OCI-LY7 (cell line): ENCODE measurements at regions not wholly inside any gene's neighbourhood (a gene's known extent, or its start where the extent isn't known, plus 50 kb on each side); places are given as distances from the start of the nearest gene placed in this dataset.

ENCODE experiments used
- BruUV-seq: library from RNA; stranded (reverse); fragments of 400-500 nt; replicated peaks from 2 replicates; lab custom pipeline; 2021; lab: Mats Ljungman, UMichigan
- CTCF ChIA-PET: fragments of 300-600 bp; sonication (Branson Sonifier 250); formaldehyde crosslinking; loops from one replicate; lab custom pipeline; 2022; ENCODE audit warnings: antibody characterized with exemption; ENCODE audit not compliant: unreplicated experiment; lab: Charles Lee
- POLR2A ChIA-PET: fragments of 300-600 bp; sonication (Branson Sonifier 250); formaldehyde crosslinking; loops from one replicate; lab custom pipeline; 2022; ENCODE audit warnings: antibody characterized with exemption; lab: Charles Lee
- DNase-seq: peaks from one replicate; pipeline ENCODE4 v3.0.0-alpha.2; 2015; ENCODE audit warnings: low spot score
- H2AFZ ChIP-seq: fragments of 200-600 bp; sonication (generic), shearing (Covaris generic); 2 replicates; pipeline ENCODE4 v1.6.1; 2014; ENCODE audit warnings: mild to moderate bottlenecking, antibody characterized with exemption, low read length, moderate library complexity
- H3K27ac ChIP-seq: fragments of 200-600 bp; sonication (generic); 2 replicates; pipeline ENCODE4 v1.5.1; 2014; ENCODE audit warnings: mixed run types, low read depth, mild to moderate bottlenecking, moderate library complexity, low read length, inconsistent platforms; ENCODE audit not compliant: poor library complexity, severe bottlenecking
- H3K36me3 ChIP-seq: fragments of 200-600 bp; sonication (generic); 2 replicates; pipeline ENCODE4 v1.6.1; 2014; ENCODE audit warnings: mild to moderate bottlenecking, antibody characterized with exemption, low read length, moderate library complexity, mixed read lengths; ENCODE audit not compliant: insufficient read depth
- H3K4me1 ChIP-seq: fragments of 200-600 bp; sonication (generic); 2 replicates; pipeline ENCODE4 v1.5.1; 2014; ENCODE audit warnings: mild to moderate bottlenecking, low read length; ENCODE audit not compliant: insufficient read depth, poor library complexity, severe bottlenecking
- H3K4me2 ChIP-seq: fragments of 200-600 bp; sonication (generic); 2 replicates; pipeline ENCODE4 v1.6.1; 2014; ENCODE audit warnings: mild to moderate bottlenecking, low read length
- H3K4me3 ChIP-seq: fragments of 200-600 bp; sonication (generic); 2 replicates; pipeline ENCODE4 v1.5.1; 2014; ENCODE audit warnings: mild to moderate bottlenecking, low read depth, low read length; ENCODE audit not compliant: poor library complexity, severe bottlenecking
- H3K79me2 ChIP-seq: fragments of 200-600 bp; sonication (generic); 2 replicates; pipeline ENCODE4 v1.6.1; 2016; ENCODE audit warnings: low read depth, mild to moderate bottlenecking, low read length, moderate library complexity, mixed read lengths; ENCODE audit not compliant: insufficient read depth
- H3K9me2 ChIP-seq: fragments of 200-600 bp; sonication (generic); 2 replicates; pipeline ENCODE4 v1.6.1; 2016; ENCODE audit warnings: mild to moderate bottlenecking, low read length, mixed read lengths; ENCODE audit not compliant: insufficient read depth
- H3K9me3 ChIP-seq: fragments of 200-600 bp; sonication (generic); 2 replicates; pipeline ENCODE4 v1.6.1; 2014; ENCODE audit warnings: mild to moderate bottlenecking, mixed run types, low read length, mixed read lengths
- H4K20me1 ChIP-seq: fragments of 200-600 bp; sonication (generic); 2 replicates; pipeline ENCODE4 v1.6.1; 2014; ENCODE audit warnings: mild to moderate bottlenecking, antibody characterized with exemption, low read length, moderate library complexity, mixed read lengths; ENCODE audit not compliant: insufficient read depth
- CTCF ChIP-seq: fragments of 200-600 bp; sonication (generic); conservative IDR thresholded peaks from 2 replicates; pipeline ENCODE4 v1.5.1; 2014; ENCODE audit warnings: mild to moderate bottlenecking, antibody characterized with exemption, low read length, moderate library complexity, mixed read lengths
- EZH2phosphoT487 ChIP-seq: fragments of 200-600 bp; sonication (generic); IDR thresholded peaks from 2 replicates; pipeline ENCODE4 v1.6.1; 2018; ENCODE audit warnings: low read depth, borderline replicate concordance, mild to moderate bottlenecking, mixed run types, antibody characterized with exemption, low read length, moderate library complexity, mixed read lengths
- intact Hi-C: fragments of 100-400 bp; cut with micrococcal nuclease; formaldehyde crosslinking; loops from one replicate; pipeline ENCODE4 v1.10.0; 2022; ENCODE audit not compliant: unreplicated experiment

GRCh38 chr2:65558743-65559142, 126.3 kb upstream of the SPRED2 start:
- DNase-seq: no peak
- ChIA-PET POLR2A (interaction anchor here (1.0 kb wide), 1 partner anchor 119 kb away, joined by 3 read pairs; no protein-coding TSS in a partner anchor), CTCF (no interaction called here)
- TF ChIP-seq CTCF (no peak), EZH2phosphoT487 (no peak)
- no TSS peak for BruUV-seq
- no peaks in the 10 kb centered on the region for H4K20me1 ChIP-seq
- no peaks in the 10 kb centered on the region for H3K79me2 ChIP-seq
- no peak overlapping the region for H3K27ac ChIP-seq
- no peaks in the 10 kb centered on the region for H3K9me3 ChIP-seq
- no peaks in the 10 kb centered on the region for H3K9me2 ChIP-seq
- H3K4me3 ChIP-seq: no peak overlapping the region
- no peak overlapping the region for H3K4me2 ChIP-seq
- H2AFZ ChIP-seq: no peak overlapping the region
- peaks cover 21% of the 10 kb centered on the region for H3K4me1 ChIP-seq
- intact Hi-C loops: loop anchor here (5.0 kb wide), 1 partner anchor 501 kb away; the partner anchor contains the start of gene CEP68
- no peaks in the 10 kb centered on the region for H3K36me3 ChIP-seq

- Histone ChIP-seq H3K79me2 (no peaks in the 10 kb centered on the region), H2AFZ (no peak overlapping the region), H3K27ac (no peak overlapping the region), H3K4me3 (no peak overlapping the region), H3K36me3 (no peaks in the 10 kb centered on the region), H3K4me1 (peaks cover 29% of the 10 kb centered on the region), H3K4me2 (no peak overlapping the region), H4K20me1 (no peaks in the 10 kb centered on the region), H3K9me3 (no peaks in the 10 kb centered on the region), H3K9me2 (no peaks in the 10 kb centered on the region)
- POLR2A ChIA-PET: interaction anchor here (2.2 kb wide), 1 partner anchor 16 kb away, joined by 7 read pairs; no protein-coding TSS in a partner anchor
- CTCF ChIA-PET: interaction anchor here (0.6 kb wide), 1 partner anchor 626 kb away, joined by 3 read pairs; no protein-coding TSS in a partner anchor
- no TSS peak for BruUV-seq
- DNase-seq: no peak
- intact Hi-C loops: loop anchor here (5.0 kb wide), 1 partner anchor 501 kb away; the partner anchor contains the start of gene CEP68
- TF ChIP-seq EZH2phosphoT487: no peak
- TF ChIP-seq CTCF: no peak
Observed at GRCh38 chr2:65557616-65558573, 125.5 kb upstream of the SPRED2 start.
